CD14-positive monocyte (primary cell): ENCODE measurements at regions not wholly inside any gene's neighbourhood (a gene's known extent, or its start where the extent isn't known, plus 50 kb on each side); places are given as distances from the start of the nearest gene placed in this dataset.

Experiments
- DNase-seq, 3 donors: peaks; one replicate each; pipeline ENCODE4 v3.0.0-alpha.2; 2011 to 2022
- H2AFZ ChIP-seq: 2 replicates; pipeline ENCODE4 v1.6.0; 2012; ENCODE audit warnings: mild to moderate bottlenecking, low read depth, low read length, inconsistent platforms; ENCODE audit not compliant: insufficient read depth, poor library complexity, severe bottlenecking
- H3K27ac ChIP-seq, 2 donors: 1 replicate in 1 of 2; 2 replicates in 1 of 2; pipeline ENCODE4 v1.5.1; 2012 to 2013; ENCODE audit warnings: low read length in 2 of 2, control low read depth in 1 of 2, inconsistent platforms in 1 of 2, low read depth in 1 of 2, mild to moderate bottlenecking in 1 of 2
- H3K27me3 ChIP-seq, 2 donors: one replicate each; pipeline versions ENCODE4 v1.6.0 to v1.6.1; 2011 to 2013; ENCODE audit warnings: low read length in 2 of 2; ENCODE audit not compliant: control insufficient read depth in 2 of 2, insufficient read depth in 2 of 2
- H3K36me3 ChIP-seq, 2 donors: replicated peaks in 1 of 2; 1 replicate in 1 of 2; 2 replicates in 1 of 2; pipeline versions ENCODE4 v1.5.1 to v1.6.1; 2012 to 2013; ENCODE audit warnings: low read length in 2 of 2, control low read depth in 1 of 2, inconsistent platforms in 1 of 2, mild to moderate bottlenecking in 1 of 2; ENCODE audit not compliant: insufficient read depth in 2 of 2, control insufficient read depth in 1 of 2
- H3K4me1 ChIP-seq, 2 donors: 1 replicate in 1 of 2; 2 replicates in 1 of 2; pipeline versions ENCODE4 v1.5.1 to v1.6.1; 2012 to 2013; ENCODE audit warnings: low read length in 2 of 2, control low read depth in 1 of 2, inconsistent platforms in 1 of 2, mild to moderate bottlenecking in 1 of 2, moderate library complexity in 1 of 2; ENCODE audit not compliant: insufficient read depth in 2 of 2, control insufficient read depth in 1 of 2
- H3K4me2 ChIP-seq: replicated peaks from 2 replicates; pipeline ENCODE3; 2012; ENCODE audit warnings: low read length, moderate library complexity, mild to moderate bottlenecking; ENCODE audit not compliant: poor library complexity, severe bottlenecking; ENCODE audit errors: extremely low read depth
- H3K4me3 ChIP-seq, 3 experiments: fragments of 200-600 bp in 1 of 3; sonication (generic) in 1 of 3; replicated peaks in 1 of 3; 1 replicate in 2 of 3; 2 replicates in 1 of 3; pipeline ENCODE4 v1.5.1; 2011 to 2013; ENCODE audit warnings: low read length in 3 of 3, mild to moderate bottlenecking in 3 of 3, control low read depth in 2 of 3, low read depth in 2 of 3, inconsistent platforms in 1 of 3, moderate library complexity in 1 of 3
- H3K79me2 ChIP-seq: 2 replicates; pipeline ENCODE4 v1.6.0; 2012; ENCODE audit warnings: mild to moderate bottlenecking, control low read depth, inconsistent platforms, low read length, moderate library complexity; ENCODE audit not compliant: insufficient read depth
- H3K9ac ChIP-seq: 2 replicates; pipeline ENCODE4 v1.6.0; 2017; ENCODE audit warnings: low read length, mild to moderate bottlenecking; ENCODE audit not compliant: insufficient read depth, poor library complexity, severe bottlenecking
- H3K9me3 ChIP-seq, 2 donors: replicated peaks in 1 of 2; 1 replicate in 1 of 2; 2 replicates in 1 of 2; pipeline versions ENCODE4 v1.5.1 to v1.6.1; 2012 to 2013; ENCODE audit warnings: low read length in 2 of 2, control low read depth in 1 of 2; ENCODE audit not compliant: control insufficient read depth in 1 of 2, insufficient read depth in 1 of 2
- H4K20me1 ChIP-seq: 2 replicates; pipeline ENCODE4 v1.6.0; 2012; ENCODE audit warnings: mild to moderate bottlenecking, low read length, control low read depth, moderate library complexity; ENCODE audit not compliant: insufficient read depth
- H3K27ac Mint-ChIP-seq, 7 donors: one replicate each; pipeline ENCODE4 v1.8.0; 2020; ENCODE audit warnings: mild to moderate bottlenecking in 7 of 7, mixed read lengths in 7 of 7, moderate library complexity in 6 of 7, inconsistent platforms in 2 of 7
- H3K27me3 Mint-ChIP-seq, 3 donors: one replicate each; pipeline ENCODE4 v1.8.0; 2021 to 2022; ENCODE audit warnings: low read depth in 3 of 3, mild to moderate bottlenecking in 3 of 3, mixed read lengths in 3 of 3, moderate library complexity in 3 of 3, inconsistent platforms in 1 of 3
- H3K36me3 Mint-ChIP-seq, 2 donors: one replicate each; pipeline ENCODE4 v1.8.0; 2020; ENCODE audit warnings: mixed read lengths in 2 of 2, inconsistent platforms in 1 of 2, mild to moderate bottlenecking in 1 of 2
- H3K4me1 Mint-ChIP-seq: one replicate; pipeline ENCODE4 v1.8.0; 2020; ENCODE audit warnings: mild to moderate bottlenecking, mixed read lengths
- H3K4me3 Mint-ChIP-seq, 2 donors: one replicate each; pipeline ENCODE4 v1.8.0; 2020; ENCODE audit warnings: mild to moderate bottlenecking in 2 of 2, mixed read lengths in 2 of 2, moderate library complexity in 1 of 2
- H3K9me3 Mint-ChIP-seq, 7 donors: one replicate each; pipeline ENCODE4 v1.8.0; 2020 to 2022; ENCODE audit warnings: mixed read lengths in 7 of 7, mild to moderate bottlenecking in 6 of 7, moderate library complexity in 6 of 7, inconsistent platforms in 2 of 7
- WGBS: methylation state at CpG from one replicate; pipeline ENCODE4 v1.1.5; 2013; ENCODE audit warnings: missing lambda C conversion rate; ENCODE audit not compliant: insufficient coverage; 5-methylcytosine and 5-hydroxymethylcytosine counted together
- intact Hi-C, 2 donors: fragments of 100-400 bp; cut with micrococcal nuclease; formaldehyde crosslinking; loops; one replicate each; pipeline versions ENCODE4 v1.15.0 to v1.15.1; 2023
- TF ChIP-seq, protein P1 (sequence below): fragments of 200-600 bp; IDR thresholded peaks from one replicate; pipeline ENCODE4 v1.8.0; 2022; ENCODE audit warnings: antibody characterized with exemption, mild to moderate bottlenecking

DNA sequence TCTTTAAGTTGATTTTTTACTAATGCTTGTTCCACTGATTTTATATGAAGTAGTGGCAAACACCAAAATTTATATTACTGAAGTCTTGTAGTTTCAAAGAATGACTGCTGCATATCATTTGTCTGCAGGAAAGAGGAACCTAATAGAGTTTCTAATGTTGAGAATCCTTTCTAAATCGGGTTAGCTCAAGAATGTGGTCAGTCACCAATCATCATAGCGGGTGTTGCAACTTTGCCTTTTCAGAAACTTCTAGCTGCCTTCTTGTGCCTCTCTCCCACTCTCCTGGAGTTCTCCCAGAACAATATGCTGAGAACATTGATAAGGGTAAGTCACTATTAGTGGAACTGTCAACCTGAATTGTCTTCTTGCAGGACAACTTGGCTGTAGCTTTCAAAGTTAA is 524.8 kb upstream of the SORCS1 start:
- peaks cover 0 to 3% (median 2%) of the 10 kb centered on the region in 3 donors for H3K27me3 Mint-ChIP-seq
- peak overlapping the region; percentile 16 for H2AFZ ChIP-seq
- no peaks in the 10 kb centered on the region for H3K27me3 ChIP-seq
- H3K4me3 ChIP-seq = peak overlapping the region; percentile 46 to 85 (median 77)
- DNase-seq = peak; percentile 61 to 76 (median 76)
- H3K9me3 ChIP-seq = no peaks in the 10 kb centered on the region
- intact Hi-C loops = no loop called here
- H3K27ac ChIP-seq = peak overlapping the region in 1 of 2 donors; percentile 87
- peaks cover 7 to 8% of the 10 kb centered on the region in 2 donors for H3K36me3 Mint-ChIP-seq
- no peaks in the 10 kb centered on the region for H4K20me1 ChIP-seq
- peak overlapping the region; percentile 88 to 95 (median 92) for H3K27ac Mint-ChIP-seq
- peak overlapping the region; percentile 16 for H3K9ac ChIP-seq
- peaks cover 42% of the 10 kb centered on the region for H3K79me2 ChIP-seq
- peak overlapping the region; percentile 66 to 89 for H3K4me3 Mint-ChIP-seq
- TF ChIP-seq, protein P1, sequence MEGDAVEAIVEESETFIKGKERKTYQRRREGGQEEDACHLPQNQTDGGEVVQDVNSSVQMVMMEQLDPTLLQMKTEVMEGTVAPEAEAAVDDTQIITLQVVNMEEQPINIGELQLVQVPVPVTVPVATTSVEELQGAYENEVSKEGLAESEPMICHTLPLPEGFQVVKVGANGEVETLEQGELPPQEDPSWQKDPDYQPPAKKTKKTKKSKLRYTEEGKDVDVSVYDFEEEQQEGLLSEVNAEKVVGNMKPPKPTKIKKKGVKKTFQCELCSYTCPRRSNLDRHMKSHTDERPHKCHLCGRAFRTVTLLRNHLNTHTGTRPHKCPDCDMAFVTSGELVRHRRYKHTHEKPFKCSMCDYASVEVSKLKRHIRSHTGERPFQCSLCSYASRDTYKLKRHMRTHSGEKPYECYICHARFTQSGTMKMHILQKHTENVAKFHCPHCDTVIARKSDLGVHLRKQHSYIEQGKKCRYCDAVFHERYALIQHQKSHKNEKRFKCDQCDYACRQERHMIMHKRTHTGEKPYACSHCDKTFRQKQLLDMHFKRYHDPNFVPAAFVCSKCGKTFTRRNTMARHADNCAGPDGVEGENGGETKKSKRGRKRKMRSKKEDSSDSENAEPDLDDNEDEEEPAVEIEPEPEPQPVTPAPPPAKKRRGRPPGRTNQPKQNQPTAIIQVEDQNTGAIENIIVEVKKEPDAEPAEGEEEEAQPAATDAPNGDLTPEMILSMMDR = no peak
- peaks cover 0 to 3% (median 0%) of the 10 kb centered on the region in 7 donors for H3K9me3 Mint-ChIP-seq
- no peaks in the 10 kb centered on the region for H3K36me3 ChIP-seq
- peaks cover 72% of the 10 kb centered on the region for H3K4me1 Mint-ChIP-seq
- H3K4me1 ChIP-seq = peaks cover 62 to 86% of the 10 kb centered on the region in 2 donors
- peak overlapping the region; percentile 80 for H3K4me2 ChIP-seq
- WGBS = 0% methylated on average over 1 of the region's 2 CpGs

DNA sequence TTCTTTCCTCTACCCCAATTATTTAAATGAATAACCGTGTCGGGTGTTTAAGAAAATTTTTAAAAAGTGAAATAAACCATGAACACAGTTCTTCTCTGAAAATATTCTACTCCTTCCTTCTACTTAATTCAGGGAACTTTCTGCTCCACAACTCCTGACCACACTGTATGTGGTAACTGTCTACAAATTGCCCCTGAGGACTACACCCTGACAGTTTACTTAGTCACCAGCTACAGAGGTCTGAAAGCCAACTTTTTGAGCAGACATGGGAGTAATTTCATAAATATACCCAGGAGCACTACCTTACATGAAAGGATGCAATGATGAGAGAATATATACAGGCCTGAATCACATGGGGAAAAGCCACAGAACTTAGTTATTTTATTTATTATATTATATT is 523.2 kb upstream of the SORCS1 start:
- Mint-ChIP-seq H3K4me3 (peak overlapping the region in 1 of 2 donors; percentile 64), H3K27me3 (peaks cover 0 to 2% (median 2%) of the 10 kb centered on the region in 3 donors), H3K36me3 (no peaks in the 10 kb centered on the region), H3K4me1 (peaks cover 67% of the 10 kb centered on the region), H3K9me3 (peaks cover 0 to 6% (median 2%) of the 10 kb centered on the region in 7 donors), H3K27ac (peak overlapping the region; percentile 68 to 95 (median 90))
- no peaks in the 10 kb centered on the region for H3K9me3 ChIP-seq
- no peak overlapping the region for H3K4me3 ChIP-seq
- TF ChIP-seq, protein P1 = no peak
- peaks cover 61 to 75% of the 10 kb centered on the region in 2 donors for H3K4me1 ChIP-seq
- no peak overlapping the region for H2AFZ ChIP-seq
- H4K20me1 ChIP-seq = no peaks in the 10 kb centered on the region
- H3K79me2 ChIP-seq = peaks cover 26% of the 10 kb centered on the region
- DNase-seq = peak; percentile 71 to 87 (median 78)
- intact Hi-C loops = no loop called here
- no peak overlapping the region for H3K9ac ChIP-seq
- no peaks in the 10 kb centered on the region for H3K36me3 ChIP-seq
- H3K27me3 ChIP-seq = no peaks in the 10 kb centered on the region
- WGBS = no CpG with 5 or more reads among the region's 2 CpGs
- H3K4me2 ChIP-seq = peak overlapping the region; percentile 35
- H3K27ac ChIP-seq = peak overlapping the region in 1 of 2 donors; percentile 87
